NCI-H1436 (cell line): ENCODE measurements at regions not wholly inside any gene's neighbourhood (a gene's known extent, or its start where the extent isn't known, plus 50 kb on each side); places are given as distances from the start of the nearest gene placed in this dataset.

Experiments used
- DNase-seq: peaks from one replicate; lab custom pipeline; 2025; lab: John Stamatoyannopoulos, UW

GRCh38 chr12:116402163-116402939 lies 124.9 kb upstream of the MED13L start:
- DNase-seq: no peak

- no peak for DNase-seq
These were observed 126.1 kb upstream of the MED13L start for GRCh38 chr12:116403546-116403945.

GRCh38 chr12:116404247-116404646 lies 126.8 kb upstream of the MED13L start:
- no peak for DNase-seq

- DNase-seq: no peak
These were observed 127.6 kb upstream of the MED13L start for GRCh38 chr12:116404913-116405611.

- DNase-seq: peak; percentile 29
These were observed 129.0 kb upstream of the MED13L start for GRCh38 chr12:116406529-116406928.

GRCh38 chr12:116408489-116409250 lies 131.2 kb upstream of the MED13L start:
- DNase-seq: no peak

GRCh38 chr12:116411977-116412376 lies 134.5 kb upstream of the MED13L start:
- no peak for DNase-seq

- DNase-seq: no peak
These were observed 137.4 kb upstream of the MED13L start for GRCh38 chr12:116414891-116415290.

- DNase-seq: no peak
These were observed 138.1 kb upstream of the MED13L start for GRCh38 chr12:116415408-116416108.

GRCh38 chr12:116416166-116416565 lies 138.7 kb upstream of the MED13L start:
- DNase-seq: no peak

GRCh38 chr12:116418551-116418950 lies 140.6 kb upstream of the MAP1LC3B2 start:
- DNase-seq: no peak

GRCh38 chr12:116420227-116420880 lies 138.8 kb upstream of the MAP1LC3B2 start:
- DNase-seq: no peak

- DNase-seq: no peak
These were observed 137.2 kb upstream of the MAP1LC3B2 start for GRCh38 chr12:116421785-116422538.

GRCh38 chr12:116423094-116423493 lies 136.1 kb upstream of the MAP1LC3B2 start:
- DNase-seq: no peak

GRCh38 chr12:116425256-116426193 lies 133.7 kb upstream of the MAP1LC3B2 start:
- DNase-seq: no peak

GRCh38 chr12:116426391-116427136 lies 132.6 kb upstream of the MAP1LC3B2 start:
- no peak for DNase-seq

GRCh38 chr12:116427200-116427930 lies 131.8 kb upstream of the MAP1LC3B2 start:
- DNase-seq: no peak

- no peak for DNase-seq
These were observed 129.3 kb upstream of the MAP1LC3B2 start for GRCh38 chr12:116429826-116430360.
